HL-60 (cell line): ENCODE measurements at regions not wholly inside any gene's neighbourhood (a gene's known extent, or its start where the extent isn't known, plus 50 kb on each side); places are given as distances from the start of the nearest gene placed in this dataset.

Experiments
- DNase-seq, 2 experiments: peaks; one replicate each; pipeline ENCODE4 v3.0.0-alpha.2; 2010 to 2020; ENCODE audit warnings: low read depth in 1 of 2, low spot score in 1 of 2
- H3K27ac ChIP-seq: fragments of 250-450 bp; sonication (Bioruptor Pico); replicated peaks from 2 replicates; pipeline ENCODE4 v1.5.1; 2020; ENCODE audit warnings: mild to moderate bottlenecking, moderate library complexity
- H3K27me3 ChIP-seq: fragments of 250-450 bp; sonication (Bioruptor Pico); 2 replicates; pipeline ENCODE4 v1.5.1; 2021; ENCODE audit warnings: mild to moderate bottlenecking, moderate library complexity; ENCODE audit not compliant: insufficient read depth, poor library complexity, severe bottlenecking
- H3K4me3 ChIP-seq: replicated peaks from 2 replicates; pipeline ENCODE4 v1.5.1; 2011; ENCODE audit warnings: mild to moderate bottlenecking, control low read depth, low read length; ENCODE audit not compliant: insufficient read depth
- GABPA ChIP-seq: IDR thresholded peaks from 2 replicates; pipeline ENCODE4 v1.6.1; 2012; ENCODE audit warnings: low read depth
- POLR2AphosphoS5 ChIP-seq: IDR thresholded peaks from 2 replicates; pipeline ENCODE4 v1.6.1; 2012; ENCODE audit warnings: low read depth
- SPI1 ChIP-seq: IDR thresholded peaks from 2 replicates; pipeline ENCODE4 v1.6.1; 2012; ENCODE audit warnings: low read depth, mild to moderate bottlenecking, borderline replicate concordance
- TF ChIP-seq, protein P1 (sequence below): IDR thresholded peaks from 2 replicates; pipeline ENCODE4 v1.6.1; 2012; ENCODE audit warnings: low read depth; ENCODE audit not compliant: insufficient replicate concordance
- TF ChIP-seq, protein P2 (sequence below): IDR thresholded peaks from one replicate; pipeline ENCODE4 v1.5.1; 2011; ENCODE audit warnings: low read length, control low read depth, inconsistent platforms; ENCODE audit not compliant: insufficient read depth

DNA sequence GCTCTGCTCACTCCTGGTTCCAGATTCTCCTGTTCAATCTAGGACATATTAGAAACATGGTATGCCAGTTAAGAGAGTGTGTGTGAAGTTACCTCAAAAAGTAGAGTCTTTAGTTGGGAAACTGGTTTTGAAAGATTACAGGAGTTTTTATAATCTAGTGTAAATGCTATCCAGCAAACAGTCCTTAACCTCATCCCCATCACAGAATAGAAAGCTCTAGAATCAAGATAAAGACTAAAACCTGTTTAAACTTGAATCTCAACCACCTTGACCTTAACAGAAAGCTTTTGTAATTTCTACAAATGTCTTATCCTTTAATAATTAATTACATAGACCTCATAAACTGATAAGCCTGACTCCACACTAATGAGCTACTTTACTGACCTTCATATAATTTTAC is 1288.7 kb upstream of the SORCS1 start:
- Histone ChIP-seq H3K27me3 (no peaks in the 10 kb centered on the region), H3K4me3 (no peak overlapping the region), H3K27ac (no peak overlapping the region)
- no peak for DNase-seq
- TF ChIP-seq POLR2AphosphoS5 = no peak
- TF ChIP-seq SPI1 = no peak
- TF ChIP-seq, protein P1, sequence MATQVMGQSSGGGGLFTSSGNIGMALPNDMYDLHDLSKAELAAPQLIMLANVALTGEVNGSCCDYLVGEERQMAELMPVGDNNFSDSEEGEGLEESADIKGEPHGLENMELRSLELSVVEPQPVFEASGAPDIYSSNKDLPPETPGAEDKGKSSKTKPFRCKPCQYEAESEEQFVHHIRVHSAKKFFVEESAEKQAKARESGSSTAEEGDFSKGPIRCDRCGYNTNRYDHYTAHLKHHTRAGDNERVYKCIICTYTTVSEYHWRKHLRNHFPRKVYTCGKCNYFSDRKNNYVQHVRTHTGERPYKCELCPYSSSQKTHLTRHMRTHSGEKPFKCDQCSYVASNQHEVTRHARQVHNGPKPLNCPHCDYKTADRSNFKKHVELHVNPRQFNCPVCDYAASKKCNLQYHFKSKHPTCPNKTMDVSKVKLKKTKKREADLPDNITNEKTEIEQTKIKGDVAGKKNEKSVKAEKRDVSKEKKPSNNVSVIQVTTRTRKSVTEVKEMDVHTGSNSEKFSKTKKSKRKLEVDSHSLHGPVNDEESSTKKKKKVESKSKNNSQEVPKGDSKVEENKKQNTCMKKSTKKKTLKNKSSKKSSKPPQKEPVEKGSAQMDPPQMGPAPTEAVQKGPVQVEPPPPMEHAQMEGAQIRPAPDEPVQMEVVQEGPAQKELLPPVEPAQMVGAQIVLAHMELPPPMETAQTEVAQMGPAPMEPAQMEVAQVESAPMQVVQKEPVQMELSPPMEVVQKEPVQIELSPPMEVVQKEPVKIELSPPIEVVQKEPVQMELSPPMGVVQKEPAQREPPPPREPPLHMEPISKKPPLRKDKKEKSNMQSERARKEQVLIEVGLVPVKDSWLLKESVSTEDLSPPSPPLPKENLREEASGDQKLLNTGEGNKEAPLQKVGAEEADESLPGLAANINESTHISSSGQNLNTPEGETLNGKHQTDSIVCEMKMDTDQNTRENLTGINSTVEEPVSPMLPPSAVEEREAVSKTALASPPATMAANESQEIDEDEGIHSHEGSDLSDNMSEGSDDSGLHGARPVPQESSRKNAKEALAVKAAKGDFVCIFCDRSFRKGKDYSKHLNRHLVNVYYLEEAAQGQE = no peak
- no peak for TF ChIP-seq GABPA
- TF ChIP-seq, protein P2, sequence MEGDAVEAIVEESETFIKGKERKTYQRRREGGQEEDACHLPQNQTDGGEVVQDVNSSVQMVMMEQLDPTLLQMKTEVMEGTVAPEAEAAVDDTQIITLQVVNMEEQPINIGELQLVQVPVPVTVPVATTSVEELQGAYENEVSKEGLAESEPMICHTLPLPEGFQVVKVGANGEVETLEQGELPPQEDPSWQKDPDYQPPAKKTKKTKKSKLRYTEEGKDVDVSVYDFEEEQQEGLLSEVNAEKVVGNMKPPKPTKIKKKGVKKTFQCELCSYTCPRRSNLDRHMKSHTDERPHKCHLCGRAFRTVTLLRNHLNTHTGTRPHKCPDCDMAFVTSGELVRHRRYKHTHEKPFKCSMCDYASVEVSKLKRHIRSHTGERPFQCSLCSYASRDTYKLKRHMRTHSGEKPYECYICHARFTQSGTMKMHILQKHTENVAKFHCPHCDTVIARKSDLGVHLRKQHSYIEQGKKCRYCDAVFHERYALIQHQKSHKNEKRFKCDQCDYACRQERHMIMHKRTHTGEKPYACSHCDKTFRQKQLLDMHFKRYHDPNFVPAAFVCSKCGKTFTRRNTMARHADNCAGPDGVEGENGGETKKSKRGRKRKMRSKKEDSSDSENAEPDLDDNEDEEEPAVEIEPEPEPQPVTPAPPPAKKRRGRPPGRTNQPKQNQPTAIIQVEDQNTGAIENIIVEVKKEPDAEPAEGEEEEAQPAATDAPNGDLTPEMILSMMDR = no peak

DNA sequence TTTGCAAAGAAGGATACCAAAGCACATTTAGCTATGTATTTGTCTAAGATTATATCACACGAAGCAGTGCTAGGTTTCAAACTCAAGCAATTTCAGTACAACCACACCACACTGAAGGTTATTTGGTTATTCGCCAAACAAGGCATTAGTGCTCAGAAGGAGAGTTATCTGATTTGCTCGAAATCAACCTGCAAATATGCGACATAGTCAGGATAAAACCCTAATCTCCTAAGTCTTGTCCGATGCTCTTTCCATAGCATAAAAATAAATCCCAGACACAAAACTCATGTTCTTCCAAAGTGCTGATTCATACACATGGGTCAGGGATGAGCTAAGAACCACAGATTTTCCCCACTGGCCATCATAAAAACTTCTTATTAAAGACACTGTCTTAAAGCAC is 1288.0 kb upstream of the SORCS1 start:
- TF ChIP-seq, protein P2 = no peak
- TF ChIP-seq POLR2AphosphoS5 (no peak), GABPA (no peak), SPI1 (no peak)
- TF ChIP-seq, protein P1 = no peak
- no peak for DNase-seq
- Histone ChIP-seq H3K27ac (no peak overlapping the region), H3K4me3 (no peak overlapping the region), H3K27me3 (no peaks in the 10 kb centered on the region)

DNA sequence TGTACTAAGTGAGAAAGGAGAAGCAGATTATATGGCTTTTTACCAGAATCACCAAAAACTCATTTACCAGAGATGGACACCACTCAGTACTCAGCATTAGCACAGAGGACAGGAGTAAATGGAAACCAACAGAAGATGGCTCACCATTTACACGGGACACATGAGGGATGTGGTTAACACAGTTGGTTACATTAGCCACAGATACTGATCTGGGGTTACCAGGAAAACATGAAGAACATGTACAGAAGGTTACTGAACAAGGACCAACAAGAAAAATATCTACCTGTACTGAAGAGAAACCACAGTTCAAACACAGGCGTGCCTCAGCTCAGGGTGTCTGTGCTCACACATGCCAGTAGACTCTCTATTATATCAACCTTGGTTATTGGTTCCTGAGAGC is 1285.8 kb upstream of the SORCS1 start:
- no peak for DNase-seq
- Histone ChIP-seq H3K4me3 (no peak overlapping the region), H3K27ac (no peak overlapping the region), H3K27me3 (no peaks in the 10 kb centered on the region)
- TF ChIP-seq, protein P2 = no peak
- no peak for TF ChIP-seq SPI1

DNA sequence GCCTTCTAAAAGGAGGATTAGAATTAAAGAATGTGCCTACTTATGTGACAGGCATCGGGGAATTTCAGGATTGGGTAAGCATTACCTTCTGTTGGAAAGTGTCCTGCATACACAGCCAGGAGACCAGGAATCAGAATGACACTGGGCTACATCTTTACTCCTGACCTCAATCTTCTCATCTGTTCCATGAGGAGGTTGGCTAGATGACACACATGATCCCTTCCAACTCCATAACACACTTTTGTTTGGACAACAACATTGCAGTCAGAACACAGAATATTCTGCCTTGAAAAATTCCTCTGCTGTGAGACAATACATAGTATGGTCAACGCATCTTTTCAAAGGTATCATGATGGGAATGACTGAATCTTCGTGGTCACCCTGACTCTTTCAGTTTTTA is 1281.2 kb upstream of the SORCS1 start:
- H3K27me3 ChIP-seq = no peaks in the 10 kb centered on the region
- H3K4me3 ChIP-seq = no peak overlapping the region
- no peak overlapping the region for H3K27ac ChIP-seq
- TF ChIP-seq, protein P2 = no peak
- TF ChIP-seq, protein P1 = no peak
- TF ChIP-seq SPI1 = no peak
- no peak for TF ChIP-seq GABPA
- TF ChIP-seq POLR2AphosphoS5 = no peak
- no peak for DNase-seq
